ENCODE measurements at regions not wholly inside any gene's neighbourhood (a gene's known extent, or its start where the extent isn't known, plus 50 kb on each side); places are given as distances from the start of the nearest gene placed in this dataset.

DNA sequence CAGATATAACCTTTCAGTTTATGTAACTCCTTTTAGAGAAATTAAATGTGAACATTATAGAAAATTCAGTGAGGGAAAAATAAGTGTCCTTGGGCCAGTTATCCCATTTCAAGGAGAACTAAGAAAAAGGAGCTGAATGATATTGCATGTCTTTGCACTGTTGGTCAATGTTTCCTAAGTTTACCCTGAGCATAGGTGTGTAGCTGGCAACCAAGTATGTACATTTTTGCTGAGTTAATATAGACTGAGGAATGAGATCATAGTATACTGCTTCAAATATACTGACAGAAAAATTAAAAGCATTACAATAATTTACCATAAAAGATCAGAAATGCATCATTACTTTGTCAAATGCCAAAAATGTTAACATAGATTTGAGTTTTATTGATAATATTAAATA lies 2128.7 kb upstream of the C9orf72 start:
- no peak for DNase-seq (ENCODE audit: low spot score)

DNA sequence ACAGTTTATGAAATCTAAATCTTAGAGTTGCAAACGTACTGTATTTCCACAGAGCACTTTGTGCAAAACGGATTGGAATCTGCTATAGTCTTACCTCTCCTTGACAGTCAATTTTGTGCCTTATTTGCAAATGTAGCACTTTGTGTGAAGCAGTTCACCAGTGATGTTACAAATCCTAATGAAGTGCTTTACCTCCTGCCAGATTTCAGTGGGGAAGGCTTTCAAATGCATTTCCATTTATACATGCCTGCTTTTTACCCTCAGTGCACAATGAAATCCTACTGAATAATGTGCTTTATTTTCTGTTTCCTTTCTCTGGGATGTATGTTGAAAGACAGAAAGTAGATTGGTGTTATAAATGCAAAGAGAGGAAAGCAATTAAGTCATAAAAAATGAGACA lies 2141.6 kb upstream of the C9orf72 start:
- no peak for DNase-seq (ENCODE audit: low spot score)

DNA sequence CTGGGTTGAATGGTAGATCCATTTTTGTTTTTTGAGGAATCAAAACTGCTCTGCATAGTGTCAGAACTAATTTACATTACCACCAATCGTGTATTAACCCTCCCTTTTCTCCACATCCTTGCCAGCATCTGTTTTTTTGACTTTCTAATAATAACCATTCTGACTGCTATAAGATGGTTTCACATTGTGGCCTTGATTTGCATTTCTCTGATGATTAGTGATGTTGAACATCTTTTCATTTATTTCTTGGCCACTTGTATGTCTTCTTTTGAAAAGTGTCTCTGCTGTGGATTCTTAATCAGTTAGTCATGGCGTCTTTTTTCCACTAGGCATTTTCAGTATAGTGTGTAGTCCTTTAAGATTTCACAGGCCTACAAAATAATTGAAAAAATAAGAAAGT lies 2144.3 kb upstream of the C9orf72 start:
- no peak for DNase-seq (ENCODE audit: low spot score)

DNA sequence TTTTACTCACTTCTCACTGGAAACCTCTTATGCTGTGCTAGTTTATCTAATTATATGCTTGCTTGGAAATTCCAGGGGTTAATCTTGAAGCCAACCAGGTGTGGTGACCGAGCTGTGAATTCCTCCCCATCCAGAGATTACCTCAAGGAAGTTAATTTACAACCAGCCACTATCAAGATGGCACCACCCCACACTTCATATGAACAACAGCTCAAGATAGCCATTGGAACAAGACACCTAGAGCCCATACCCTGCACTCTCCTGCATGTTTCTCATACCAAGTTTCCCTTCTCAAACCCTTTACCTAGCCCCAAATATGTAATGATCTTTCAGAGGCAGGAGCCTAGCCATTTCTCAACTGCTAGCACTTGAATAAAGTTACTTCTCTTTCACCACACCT lies 2156.9 kb upstream of the C9orf72 start:
- DNase-seq (ENCODE audit: low spot score) = no peak

DNA sequence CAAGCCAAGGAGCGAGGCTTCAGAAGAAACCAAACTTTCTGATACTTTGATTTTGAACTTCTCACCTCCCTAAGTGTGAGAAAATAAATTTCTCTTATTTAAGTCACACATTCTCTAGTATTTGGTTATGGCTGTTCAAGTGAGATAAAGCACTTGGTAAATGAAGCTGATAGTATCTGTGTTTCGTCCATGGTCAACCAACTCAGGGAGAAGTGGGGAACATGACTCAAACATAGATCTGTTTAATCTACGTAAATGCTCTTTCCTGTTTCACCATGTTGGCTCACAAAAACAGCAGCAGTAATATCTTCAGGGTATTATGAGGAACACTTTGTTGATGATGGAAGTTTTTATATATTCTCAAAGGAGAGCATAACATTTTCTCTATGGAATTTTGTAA lies 2167.2 kb upstream of the C9orf72 start:
- DNase-seq (ENCODE audit: low spot score) = no peak

DNA sequence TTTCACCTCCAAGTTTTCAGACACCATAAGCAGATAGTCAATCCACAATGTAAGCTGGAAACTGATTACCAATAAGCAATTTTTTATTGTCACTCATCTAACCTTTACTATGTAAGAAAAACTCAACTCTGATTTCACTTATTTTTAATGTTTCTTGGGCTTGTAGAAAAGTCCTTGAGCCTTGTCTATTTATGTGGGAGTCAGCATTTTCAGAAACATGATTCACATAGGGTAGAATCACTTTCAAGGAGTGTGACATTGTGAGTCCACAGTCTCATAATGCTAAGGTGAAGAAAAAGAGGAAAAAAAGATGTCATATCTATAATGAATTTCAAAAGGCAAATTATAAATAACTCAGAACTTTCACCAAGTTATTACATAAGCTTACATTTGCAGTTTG lies 2167.9 kb upstream of the C9orf72 start:
- DNase-seq (ENCODE audit: low spot score) = no peak

DNA sequence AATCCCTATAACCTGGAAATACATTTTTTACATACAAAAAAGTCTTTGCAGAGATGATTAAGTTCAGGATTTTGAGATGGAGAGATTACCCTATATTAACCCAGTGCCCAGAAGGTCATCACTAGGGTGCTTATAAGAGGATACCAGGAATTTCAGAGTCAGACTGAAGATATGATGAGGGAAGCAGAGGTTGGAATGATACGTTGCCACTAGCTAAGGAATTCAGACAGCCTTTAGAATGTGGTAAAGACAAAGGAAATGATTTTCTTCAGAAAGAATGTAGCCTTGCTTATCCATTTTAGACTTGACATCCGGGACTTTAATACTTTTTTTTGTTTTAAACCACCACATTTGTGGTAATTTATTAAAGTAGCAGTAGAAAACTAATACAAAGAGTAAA lies 2176.8 kb upstream of the C9orf72 start:
- peak; percentile 18 for DNase-seq (ENCODE audit: low spot score)

DNA sequence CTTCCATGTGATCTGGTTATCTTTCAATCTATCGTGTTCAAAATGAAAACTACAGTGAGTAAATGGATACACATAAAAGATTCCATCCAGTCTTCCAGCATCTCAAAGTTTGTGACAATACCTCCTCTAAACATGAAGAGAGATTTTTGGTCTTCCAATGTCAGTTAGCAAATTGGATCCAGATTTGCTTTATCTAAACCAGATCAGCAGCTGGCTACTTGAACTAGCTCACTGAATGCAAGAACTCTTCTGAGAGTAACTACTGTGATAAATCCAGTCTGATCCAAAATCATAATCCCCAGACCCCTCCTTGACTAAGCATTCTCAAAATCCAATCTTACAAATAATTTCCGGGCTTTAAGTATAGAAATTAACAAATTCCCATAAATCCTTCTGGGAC lies 2177.9 kb upstream of the C9orf72 start:
- DNase-seq (ENCODE audit: low spot score) = no peak

DNA sequence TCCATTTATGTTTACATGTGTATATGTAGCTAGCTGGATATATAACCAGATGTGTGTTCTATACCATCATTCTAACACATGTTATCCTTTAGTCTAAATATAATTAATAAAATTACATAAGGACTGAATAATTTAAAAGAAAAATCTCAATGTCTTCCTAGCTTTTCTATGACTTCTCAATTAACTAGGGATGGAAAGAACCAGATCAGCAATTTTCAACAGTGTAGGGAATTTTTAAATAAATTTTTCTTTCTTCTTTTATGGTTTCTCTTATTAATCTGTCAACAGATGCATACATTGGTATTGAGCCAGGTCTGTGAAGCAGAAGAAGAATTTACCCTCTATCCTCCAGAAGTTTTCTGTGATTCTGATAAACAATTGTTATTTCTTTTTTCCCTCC lies 2180.4 kb upstream of the C9orf72 start:
- DNase-seq (ENCODE audit: low spot score) = no peak

DNA sequence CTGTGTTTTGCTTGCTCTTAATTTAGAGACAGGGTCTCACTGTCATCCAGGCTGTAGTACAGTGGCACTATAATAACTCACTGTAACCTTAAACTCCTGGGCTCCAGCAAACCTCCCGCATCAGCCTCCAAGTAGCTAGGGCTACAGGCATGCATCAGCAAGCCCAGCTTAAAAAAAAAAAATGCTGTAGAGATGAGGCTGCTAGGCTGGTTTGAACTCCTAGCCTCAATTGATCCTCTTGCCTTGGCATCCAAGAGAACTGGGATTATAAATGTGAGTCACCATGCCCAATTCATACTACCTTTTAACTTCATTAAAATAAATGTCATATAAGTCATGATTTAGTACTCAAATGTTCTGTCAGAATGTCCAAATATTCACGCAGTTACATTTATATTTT lies 2195.7 kb upstream of the C9orf72 start:
- no peak for DNase-seq (ENCODE audit: low spot score)

DNA sequence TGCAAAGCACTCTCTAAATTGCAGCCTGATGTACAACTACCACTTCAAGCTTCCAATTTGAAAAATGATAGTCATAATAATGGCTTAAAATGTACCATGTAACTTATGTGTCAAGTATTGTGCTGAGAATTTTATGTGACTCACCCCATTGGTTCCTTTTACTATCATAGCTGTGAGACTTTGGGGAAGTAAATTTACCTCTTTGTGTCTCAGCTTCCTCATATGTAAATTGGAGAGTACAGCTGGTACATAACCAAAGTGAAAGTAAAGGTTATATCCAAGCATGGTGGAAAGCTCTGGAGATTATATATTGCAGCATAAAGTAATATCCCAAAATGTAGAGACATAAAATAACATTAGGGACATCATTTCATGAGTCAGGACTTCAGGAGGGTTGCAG lies 2200.4 kb upstream of the C9orf72 start:
- no peak for DNase-seq (ENCODE audit: low spot score)

DNA sequence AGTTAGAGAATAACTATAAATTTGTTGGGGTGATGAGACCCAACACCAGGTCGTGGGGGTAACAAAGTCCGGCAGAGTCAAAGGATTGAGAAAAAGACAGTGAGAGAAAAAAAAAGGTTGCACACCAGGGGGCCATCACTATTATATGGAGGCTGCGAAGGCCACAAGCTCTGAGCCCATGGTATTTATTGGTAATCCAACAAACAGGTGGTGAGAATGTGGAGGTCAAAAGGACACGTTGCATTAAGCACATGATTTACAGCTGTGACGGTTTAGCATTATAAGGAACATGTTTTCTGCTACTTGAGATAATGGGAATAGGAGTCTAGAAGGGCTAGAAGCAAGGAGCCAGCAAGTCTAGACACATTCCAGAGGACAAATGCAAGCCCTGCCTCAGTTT lies 2202.2 kb upstream of the C9orf72 start:
- no peak for DNase-seq (ENCODE audit: low spot score)

DNA sequence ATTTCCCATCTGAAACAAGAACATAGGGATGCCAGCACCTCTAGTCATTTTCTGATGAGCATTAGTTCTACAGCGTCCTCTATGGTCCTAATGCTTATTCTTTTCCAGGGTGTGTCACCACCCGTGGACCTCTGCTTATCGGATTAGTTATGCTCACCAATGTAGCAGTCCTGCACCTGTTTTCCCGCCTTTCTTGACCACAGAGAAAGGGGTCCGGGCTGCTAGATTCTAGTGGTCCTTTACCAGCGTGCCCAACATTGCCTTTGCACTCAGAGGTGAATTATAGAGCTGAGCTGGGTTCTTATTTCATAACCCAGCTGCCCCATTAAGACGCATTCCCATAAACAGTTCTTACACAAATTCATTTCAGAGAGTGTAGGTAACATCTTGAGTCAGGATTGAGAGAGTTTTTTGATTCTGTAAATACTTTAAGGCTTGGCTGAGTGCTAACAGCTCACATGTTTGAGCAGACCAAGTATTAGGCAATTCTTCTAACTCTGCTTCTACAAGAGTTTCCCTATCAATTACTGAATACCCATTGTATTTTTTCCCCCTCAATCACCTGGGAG lies 2205.1 kb upstream of the C9orf72 start:
- DNase-seq (ENCODE audit: low spot score) = no peak

DNA sequence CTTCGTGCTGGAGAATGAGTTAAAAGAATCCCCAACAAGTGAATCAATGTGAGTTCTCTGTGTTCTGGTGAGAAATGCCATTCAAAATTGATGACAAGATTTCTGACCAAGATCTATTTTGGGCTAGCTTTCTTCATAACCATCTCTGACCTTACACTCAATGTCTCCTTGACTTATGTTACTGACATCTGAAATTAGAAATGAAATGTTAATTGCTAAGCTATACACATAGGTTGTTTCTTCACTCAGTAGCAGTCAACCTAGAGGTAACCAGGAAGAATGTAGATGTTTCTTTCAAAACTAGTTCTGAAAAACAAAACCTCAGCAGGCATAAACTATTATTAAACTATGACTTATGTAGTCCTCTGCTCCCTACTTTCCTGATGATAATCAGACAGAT lies 2220.7 kb upstream of the C9orf72 start:
- DNase-seq (ENCODE audit: low spot score) = no peak

DNA sequence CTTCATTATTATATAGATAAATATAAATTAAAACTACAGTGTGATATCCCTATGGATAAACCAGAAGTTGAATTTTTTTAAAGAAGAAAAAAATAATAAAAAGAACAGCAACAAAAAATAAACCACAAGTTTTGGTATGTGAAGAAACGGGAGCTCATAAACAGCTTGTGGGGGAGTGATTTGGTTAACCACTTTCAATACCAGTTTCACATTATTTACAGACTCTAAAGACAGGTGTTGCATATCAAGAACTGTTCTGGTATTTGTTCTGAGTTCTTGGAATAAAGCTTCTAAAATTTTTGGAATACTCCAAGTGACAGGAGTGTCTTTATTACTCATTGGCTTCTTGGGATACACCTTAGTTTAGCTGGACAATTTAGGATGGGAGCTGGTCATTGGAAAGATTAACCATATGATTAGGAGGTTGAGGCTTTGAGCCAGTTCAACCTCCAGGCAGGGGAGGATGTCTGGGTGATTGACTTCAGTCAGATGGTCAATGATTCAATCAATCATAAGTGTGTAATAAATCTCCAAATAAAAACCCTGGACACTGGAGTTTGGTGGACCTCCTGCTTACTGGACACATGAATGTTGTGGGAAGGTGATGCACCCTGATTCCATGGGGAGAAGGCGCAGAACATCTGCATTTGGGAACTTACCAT lies 2223.1 kb upstream of the C9orf72 start:
- DNase-seq (ENCODE audit: low spot score) = no peak

DNA sequence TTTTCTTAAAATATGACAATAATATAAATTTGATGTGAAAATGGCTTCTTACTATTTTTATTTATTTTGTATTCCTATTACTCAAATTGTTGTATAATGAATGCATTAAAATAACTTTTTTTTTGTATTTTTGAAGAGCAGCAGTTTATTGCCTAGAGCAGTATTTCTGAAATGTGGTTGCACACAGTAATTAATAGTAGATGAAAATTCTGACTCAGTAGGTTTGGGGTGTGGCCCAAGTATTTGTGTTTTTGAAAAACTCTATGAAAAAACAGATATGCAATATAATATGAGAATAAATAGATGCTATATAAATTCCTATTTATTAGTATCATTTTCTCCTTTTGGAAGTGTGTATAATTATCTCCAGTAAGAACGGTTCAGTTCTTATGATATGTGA lies 2225.3 kb upstream of the C9orf72 start:
- DNase-seq (ENCODE audit: low spot score) = no peak

DNA sequence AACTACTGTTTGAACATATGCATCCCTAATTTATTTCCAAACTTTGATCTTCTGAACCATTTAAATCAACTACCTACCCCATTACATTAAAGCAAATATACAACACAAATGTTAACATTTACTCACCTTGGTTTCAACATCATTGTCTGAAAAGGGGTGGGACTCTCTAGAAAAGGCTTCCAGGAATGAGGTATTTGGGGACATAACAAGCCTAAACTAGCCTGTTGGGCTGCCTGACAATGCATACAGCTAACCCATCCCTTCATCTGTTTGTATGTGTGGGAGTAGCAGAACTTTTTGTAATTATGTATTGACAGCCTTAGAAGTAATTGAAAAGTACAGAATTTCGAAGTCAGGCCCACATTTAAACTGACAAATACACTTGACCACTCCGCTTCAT lies 2225.9 kb upstream of the C9orf72 start:
- no peak for DNase-seq (ENCODE audit: low spot score)

DNA sequence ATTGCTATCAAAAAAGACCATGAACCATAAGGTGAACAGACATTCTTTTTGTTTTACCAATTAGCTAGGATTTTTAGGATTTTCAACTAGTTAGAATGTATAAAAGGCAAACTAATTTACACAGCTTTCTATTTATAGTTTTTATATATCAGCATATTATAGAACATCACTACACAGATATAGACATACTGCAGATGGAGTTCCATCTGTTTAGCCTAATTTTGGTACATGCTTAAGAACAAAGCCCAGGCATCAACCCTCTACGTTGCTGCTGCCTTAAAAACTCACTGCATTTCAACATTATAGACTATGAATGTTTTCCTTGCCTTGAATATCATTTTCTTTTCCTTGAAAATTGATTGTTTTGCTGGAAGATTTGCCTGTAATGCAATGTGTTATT lies 2227.5 kb upstream of the C9orf72 start:
- no peak for DNase-seq (ENCODE audit: low spot score)

DNA sequence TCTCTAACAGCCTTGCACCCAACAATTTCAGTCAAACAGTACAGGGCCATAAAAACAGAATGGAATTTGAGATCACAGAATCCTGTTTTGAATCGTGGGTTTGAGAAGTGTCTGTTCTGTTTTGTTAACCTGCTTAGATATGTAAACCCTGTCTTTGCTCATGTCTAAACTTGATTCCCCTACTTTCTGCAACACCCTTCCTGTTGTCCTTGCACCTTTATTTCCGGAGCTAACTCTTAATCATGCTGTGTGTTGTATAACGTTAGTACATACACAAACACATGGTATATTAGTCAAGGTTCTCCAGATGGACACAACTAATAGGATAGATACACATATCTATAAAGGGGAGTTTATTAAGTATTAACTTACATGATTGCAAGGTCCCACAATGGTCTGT lies 2229.2 kb upstream of the C9orf72 start:
- DNase-seq (ENCODE audit: low spot score) = no peak

DNA sequence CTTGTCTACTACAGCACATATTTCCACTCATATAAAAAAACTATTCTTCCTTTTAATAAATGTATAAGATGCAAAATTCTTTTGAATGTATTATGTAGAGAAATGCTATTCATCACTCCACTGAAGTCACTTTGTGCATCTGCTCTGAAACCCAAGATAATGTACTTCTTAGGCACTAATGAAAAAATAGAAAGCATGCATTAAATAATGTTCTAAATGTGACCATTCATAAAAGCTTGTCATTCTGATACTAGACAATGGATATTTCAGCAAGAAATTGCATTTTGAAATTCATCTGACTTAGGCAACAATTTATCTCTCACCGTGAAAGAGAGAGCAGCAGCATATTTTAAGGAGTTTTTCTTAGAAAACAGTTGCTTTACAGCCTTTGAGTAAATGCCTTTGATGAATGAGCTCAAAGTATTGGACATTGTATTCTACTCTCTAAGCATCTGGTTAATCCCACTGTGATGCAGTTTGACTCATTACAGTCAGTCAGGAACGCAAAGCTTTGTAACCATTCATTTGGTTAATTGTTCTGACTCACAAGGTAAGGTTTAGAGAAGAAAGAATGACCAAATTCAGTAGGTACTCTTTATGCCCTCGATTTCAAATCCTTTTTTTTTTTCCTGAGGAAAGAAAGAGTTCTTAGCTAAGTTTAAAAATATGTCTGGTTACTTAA lies 2233.8 kb upstream of the C9orf72 start:
- no peak for DNase-seq (ENCODE audit: low spot score)

DNA sequence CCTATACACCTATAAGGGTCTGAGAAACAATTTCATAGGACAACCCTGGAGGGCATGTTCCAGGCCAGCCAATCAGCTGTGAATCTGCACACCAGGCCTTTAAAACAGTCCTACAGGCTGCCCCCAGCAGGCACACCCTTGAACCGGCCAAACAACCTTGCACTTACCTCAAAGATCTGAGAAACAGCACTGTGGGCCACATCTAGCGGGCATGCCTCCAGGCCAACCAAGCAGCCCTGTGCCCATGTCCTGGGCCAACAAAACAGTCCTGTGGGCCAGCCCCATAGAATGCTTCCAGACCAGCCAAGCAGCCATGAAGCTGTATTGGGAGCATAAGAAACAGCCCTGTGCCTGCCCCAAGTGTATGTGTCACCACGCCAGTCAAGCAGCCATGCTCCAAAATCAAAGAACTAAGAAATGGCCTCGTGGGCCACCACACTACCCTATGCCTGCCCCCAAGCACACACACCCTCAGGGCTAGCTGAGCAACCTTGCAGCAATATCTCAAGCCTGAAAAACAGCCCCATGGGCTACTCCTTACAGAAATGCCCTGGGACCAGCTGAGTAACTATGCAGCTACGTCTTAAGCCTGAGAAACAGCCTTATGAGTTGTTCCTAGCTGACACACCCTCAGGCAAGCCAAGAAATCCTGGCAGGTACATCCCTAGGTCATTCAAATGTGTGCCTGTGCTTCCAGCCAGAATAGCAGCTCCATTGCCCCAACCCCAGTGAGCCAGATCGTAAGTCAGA lies 2243.8 kb upstream of the C9orf72 start:
- no peak for DNase-seq (ENCODE audit: low spot score)

DNA sequence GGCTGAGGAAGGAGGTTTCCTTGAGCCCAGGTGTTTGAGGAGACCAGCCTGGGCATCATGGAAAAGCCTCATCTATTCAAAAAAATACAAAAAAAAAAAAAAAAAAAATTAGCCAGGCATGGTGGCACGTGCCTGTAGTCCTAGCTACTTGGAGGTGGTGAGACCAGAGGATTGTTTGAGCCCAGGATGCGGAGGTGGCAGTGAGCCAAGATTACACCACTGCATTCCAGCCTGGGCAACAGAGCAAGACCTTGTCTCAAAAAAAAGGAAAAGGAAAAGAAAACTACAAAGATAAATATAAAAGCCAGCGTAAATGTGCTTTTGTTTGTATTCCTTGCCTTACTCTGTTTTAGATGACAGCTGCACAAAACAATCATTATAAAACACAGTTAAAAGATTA lies 2249.2 kb upstream of the C9orf72 start:
- no peak for DNase-seq (ENCODE audit: low spot score)

DNA sequence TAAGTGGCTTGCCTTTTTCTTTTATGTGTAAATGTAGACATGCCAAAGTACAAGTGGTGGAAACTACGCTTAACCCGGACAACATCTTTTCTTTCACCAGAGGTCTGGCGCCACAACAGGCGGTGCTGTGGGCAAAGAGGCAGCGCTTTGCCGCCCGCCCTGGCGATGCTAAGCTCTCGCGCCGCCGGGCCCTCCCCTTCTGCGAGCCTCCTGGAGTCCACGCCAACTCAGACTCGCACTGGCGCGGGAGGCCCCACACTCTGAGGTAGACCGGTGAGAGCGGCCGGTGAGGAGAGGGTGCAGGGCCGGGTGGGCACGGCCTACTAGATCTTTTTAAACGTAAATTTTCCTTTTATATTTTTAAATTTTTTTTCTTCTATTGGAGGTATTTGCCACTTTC lies 2253.1 kb upstream of the C9orf72 start:
- DNase-seq (ENCODE audit: low spot score) = no peak

Data from kidney capillary endothelial cell (primary cell).